HK-2 (cell line): ENCODE measurements at regions not wholly inside any gene's neighbourhood (a gene's known extent, or its start where the extent isn't known, plus 50 kb on each side); places are given as distances from the start of the nearest gene placed in this dataset.
"Not testable (repeated sequence)": the region's sequence is repeated elsewhere in the genome, so short reads cannot be mapped to it uniquely, and the experiment has no call there.

ENCODE experiments used
- DNase-seq: peaks from one replicate; pipeline ENCODE4 v3.0.0-alpha.2; 2018; ENCODE audit not compliant: unreplicated experiment

DNA sequence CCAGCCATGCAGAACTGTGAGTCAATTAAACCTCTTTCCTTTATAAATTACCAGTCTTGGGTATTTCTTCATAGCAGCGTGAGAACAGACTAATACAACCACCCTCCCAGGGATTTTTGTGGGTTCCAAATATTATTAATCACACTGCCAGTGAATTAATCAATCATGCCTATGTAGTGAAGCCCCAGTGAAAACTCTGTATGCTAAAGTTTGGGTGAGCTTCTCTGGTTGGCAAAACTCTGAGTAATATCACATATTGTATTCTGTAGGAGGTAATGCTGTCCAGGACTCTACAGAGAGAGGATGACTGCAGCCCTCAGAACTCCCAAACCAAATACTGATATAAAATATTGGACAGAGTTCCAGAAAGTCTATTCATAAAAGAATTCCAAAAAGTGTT lies 216.9 kb downstream of the RPAP3 start:
- DNase-seq: no peak

DNA sequence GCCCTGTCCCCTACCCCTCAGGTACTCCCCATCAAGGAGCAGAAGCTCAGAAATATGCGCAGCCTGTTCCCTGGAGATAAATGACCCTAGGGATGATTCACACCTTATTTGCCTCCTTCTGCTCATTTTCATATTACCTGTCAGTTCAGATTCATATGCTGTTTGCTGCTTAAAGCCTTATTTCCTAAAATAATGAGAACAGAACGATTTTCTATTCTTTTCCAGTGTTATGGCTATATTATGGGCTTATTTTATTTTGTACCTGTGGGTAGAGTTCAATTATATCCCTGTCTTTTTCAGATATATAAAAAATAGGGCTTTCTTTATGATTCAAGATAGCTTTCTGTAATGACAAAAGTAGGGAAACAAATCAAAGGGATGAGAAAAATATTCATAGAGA lies 224.8 kb downstream of the RPAP3 start:
- no peak for DNase-seq

DNA sequence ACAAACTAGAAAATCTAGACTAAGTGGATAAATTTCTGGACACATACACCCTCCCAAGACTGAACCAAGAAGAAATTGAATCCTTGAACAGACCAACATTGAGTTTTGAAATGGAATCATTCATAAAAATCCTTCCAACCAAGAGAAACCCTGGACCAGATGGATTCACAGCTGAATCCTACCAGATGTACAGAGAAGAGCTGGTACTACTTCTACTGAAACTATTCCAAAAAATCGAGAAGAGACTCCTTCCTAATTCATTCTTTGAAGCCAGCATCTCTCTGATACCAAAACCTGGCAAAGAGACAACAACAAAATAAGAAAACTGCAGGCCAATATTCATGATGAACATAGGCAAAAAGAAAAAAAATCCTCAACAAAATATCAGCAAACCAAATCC lies 227.4 kb downstream of the RPAP3 start:
- no peak for DNase-seq

DNA sequence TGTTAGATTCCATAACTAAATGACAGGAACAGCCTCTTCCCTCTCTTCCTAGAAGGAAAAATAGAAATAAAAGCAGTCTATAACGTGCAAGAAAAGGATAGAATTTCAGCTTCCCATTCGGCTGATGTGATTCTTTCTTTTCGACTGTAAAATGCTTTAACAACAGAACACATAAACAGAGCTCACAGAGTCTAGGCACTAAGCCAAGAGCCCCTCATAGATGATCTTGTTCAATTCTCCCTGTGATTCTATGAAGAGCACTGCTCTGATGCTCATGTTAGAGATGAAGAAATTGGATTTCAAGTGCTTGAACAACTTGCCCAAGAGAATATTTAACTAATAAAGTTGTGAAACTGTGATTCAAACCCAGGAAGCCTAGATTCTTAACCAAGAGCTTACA lies 232.7 kb downstream of the RPAP3 start:
- DNase-seq: no peak

DNA sequence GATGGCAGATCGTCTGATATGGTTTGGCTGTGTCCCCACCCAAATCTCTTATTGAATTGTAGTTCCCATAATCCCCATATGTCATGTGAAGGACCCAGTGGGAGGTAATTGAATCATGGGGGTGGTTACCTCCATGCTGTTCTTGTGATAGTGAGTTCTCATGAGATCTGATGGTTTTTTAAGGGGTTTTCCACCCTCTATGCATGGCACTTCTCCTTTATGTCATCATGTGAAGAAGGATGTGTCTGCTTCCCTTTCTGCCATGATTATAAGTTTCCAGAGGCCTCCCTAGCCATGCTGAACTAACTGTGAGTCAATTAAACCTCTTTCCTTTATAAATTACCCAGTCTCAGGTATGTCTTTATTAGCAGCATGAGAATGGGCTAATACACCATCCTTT lies 235.5 kb downstream of the RPAP3 start:
- DNase-seq: not testable (repeated sequence)

DNA sequence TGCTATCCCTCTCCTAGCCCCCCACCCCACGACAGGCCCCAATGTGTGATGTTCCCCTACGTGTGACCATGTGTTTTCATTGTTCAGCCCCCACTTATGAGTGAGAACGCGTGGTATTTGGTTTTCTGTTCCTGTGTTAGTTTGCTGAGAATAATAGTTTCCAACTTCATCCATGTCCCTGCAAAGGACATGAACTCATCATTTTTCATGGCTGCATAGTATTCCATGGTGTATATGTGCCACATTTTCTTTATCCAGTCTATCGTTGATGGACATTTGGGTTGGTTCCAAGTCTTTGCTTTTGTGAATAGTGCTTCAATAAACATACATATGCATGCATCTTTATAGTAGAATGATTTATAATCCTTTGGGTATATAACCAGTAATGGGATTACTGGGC lies 241.9 kb downstream of the RPAP3 start:
- DNase-seq: not testable (repeated sequence)

DNA sequence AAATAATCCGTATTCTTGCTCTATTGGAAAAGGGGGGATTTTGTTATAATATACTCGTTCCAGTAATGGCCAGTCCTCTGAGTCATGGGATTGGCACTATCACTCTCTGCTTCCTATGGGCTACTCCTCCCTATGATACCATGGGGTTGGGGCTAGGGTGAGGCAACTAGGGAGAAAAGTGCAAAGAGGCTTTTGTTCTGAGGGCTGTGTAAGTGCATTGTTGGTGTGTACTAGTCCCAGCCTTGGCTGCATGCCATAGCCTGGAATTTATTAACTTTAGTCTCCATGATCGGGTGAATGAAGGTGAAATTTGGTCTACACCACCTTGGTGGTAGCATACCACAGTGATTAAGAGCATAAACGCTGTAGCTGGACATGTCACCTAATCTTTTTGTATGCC lies 247.6 kb downstream of the RPAP3 start:
- peak; percentile 13 for DNase-seq

DNA sequence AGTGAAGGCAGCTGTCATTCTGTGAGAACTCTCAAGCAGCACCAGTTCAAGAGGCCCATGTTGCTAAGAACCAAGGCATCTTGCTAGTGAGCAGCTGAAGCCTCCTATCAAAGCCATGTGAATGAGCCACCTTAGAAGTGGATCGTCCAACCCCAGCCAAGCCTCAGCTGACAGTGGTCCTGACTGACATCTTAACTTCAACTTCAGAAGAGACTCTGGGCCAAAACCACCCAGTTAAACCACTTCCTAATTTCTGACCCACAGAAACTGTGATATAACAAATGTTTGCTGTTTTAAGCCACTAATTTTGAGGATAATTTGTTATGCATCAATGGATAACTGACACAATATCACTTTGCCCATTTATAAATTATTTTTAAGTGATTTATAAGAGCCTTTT lies 256.0 kb downstream of the RPAP3 start:
- no peak for DNase-seq

DNA sequence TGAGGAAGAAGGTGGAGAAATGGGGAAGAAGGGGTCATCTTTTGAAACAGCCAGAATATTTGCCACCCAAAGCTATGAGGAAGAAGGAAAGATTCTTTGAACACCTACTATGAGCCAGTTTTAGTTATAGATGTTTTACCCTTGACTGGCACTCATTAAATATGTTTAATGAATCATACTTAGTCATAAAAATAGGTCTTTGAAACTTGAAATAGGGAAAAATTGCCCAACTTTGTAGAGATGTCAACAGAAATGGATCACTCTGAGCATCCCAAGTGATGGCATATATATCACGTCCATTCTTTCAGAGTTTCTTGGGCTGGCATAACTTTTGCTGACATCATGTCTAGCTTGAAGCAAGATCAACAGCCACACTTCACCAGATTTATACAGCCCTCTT lies 263.5 kb downstream of the RPAP3 start:
- no peak for DNase-seq

DNA sequence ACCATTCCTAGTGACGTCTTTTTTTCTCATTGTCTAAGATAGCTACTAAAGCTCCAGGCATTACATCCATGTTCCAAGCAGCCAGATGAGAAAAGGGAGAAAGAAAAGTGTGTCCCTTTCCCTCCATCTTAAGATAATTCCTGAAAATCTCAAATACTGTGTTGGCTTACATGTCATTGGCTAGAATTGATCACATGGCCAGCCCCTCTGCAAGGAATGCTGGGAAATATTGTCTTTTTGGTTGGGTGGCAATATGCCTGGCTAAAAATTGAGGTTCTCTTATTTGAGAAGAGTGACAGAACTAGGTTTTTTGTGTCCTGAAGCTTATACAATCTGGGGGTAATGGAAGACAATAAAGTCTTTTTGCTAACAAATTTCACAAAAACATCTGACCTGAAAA lies 264.3 kb downstream of the RPAP3 start:
- no peak for DNase-seq

DNA sequence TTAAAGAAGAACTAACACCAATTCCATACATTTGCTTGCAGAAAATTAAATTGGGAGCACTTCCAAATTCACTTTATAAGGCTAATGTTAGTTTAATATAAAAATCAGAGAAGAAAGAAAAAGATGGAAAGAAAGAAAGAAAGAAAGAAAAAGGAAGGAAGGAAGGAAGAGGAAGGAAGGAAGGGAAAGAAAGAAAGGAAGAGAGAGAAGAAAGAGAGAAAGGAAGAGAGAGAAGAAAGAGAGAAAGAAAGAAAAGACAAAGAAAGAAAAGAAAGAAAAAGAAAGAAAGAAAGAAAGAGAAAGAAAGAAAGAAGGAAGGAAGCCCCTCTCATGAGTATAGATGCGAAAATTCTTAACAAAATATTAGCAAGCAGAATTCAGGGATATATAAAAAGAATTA lies 267.7 kb downstream of the RPAP3 start:
- no peak for DNase-seq

DNA sequence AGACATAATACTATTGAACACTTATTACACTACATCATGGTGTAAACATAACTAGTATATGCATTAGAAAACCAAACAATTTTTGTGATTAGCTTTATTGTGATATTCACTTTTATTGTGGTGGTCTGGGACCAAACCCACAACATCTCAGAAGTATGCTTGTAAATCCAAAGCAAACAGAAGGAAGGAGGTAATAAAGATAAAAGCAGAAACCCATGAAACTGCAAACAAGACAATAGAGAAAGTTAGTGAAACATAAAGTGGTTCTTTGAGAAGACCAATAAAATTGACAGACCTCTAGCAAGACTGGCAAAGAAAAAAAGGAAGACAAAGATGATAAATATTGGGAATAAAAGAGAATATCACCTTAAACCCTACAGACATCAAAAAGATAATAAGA lies 268.3 kb downstream of the RPAP3 start:
- DNase-seq: no peak

DNA sequence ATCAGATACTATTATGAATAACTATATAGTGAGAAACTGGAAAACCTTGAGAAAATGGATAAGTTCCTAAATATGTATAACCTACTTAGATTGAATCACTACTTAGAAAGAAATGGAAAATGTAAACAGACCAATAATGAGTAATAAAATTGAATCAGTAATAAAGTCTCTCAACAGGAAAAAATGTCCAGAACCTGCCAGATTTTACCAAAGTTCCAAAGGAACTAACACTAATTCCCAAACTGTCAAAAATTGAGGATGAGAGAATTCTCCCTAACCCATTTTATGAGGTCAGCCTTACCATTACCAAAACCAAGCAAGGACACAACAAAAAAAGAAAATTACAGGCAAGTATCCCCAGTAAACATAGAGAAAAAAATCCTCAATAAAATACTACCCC lies 272.0 kb downstream of the RPAP3 start:
- DNase-seq: no peak

DNA sequence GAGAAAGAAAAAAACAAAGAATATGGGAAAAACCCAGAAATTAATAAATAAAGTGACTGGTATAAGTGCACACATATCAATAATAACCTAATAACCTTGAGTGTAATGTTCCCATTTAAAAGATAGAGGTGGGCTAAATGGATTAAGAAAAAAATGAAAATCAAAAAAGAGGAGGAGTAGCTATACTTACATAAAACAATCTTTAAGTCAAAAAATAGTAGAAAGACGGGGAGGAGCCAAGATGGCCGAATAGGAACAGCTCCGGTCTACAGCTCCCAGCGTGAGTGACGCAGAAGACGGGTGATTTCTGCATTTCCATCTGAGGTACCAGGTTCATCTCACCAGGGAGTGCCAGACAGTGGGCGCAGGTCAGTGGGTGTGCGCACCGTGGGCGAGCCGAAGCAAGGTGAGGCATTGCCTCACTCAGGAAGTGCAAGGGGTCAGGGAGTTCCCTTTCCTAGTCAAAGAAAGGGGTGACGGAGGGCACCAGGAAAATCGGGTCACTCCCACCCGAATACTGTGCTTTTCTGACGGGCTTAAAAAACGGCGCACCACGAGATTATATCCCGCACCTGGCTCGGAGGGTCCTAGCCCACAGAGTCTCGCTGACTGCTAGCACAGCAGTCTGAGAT lies 279.0 kb downstream of the RPAP3 start:
- not testable (repeated sequence) for DNase-seq

DNA sequence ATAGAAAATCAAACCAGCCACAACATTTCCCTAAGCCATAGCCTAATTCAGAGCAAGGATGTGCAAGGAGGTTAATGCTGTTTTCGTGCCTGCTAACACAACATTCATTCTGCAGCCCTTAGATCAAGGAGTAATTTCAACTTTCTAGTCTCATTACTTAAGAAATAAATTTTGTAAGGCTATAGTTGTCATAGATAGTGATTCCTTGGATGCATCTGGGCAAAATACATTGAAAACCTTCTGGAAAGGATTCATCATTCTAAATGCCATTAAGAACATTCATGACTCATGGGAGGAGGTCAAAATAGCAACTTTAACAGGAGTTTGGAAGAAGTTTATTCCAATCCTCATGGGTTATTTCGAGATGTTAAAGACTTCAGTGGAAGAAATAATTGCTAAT lies 283.2 kb downstream of the RPAP3 start:
- DNase-seq: no peak

DNA sequence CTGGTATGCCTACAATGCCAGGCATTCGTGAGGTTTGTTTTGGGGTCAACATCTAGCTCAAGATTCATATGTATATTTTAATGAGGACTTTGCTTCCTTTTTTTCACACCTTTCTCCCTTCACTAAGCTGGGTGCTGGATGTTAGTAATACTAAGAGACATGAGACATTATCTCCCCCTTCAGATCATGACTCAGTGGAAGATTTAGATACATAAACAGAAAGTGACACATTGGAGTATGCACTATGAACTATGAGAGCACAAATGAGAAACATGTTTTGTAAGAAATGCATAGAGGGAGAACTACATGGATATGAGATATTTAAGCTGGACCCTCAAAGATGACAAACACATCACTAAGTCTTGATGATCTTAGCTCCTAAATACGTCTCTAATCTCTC lies 286.3 kb downstream of the RPAP3 start:
- DNase-seq: no peak

DNA sequence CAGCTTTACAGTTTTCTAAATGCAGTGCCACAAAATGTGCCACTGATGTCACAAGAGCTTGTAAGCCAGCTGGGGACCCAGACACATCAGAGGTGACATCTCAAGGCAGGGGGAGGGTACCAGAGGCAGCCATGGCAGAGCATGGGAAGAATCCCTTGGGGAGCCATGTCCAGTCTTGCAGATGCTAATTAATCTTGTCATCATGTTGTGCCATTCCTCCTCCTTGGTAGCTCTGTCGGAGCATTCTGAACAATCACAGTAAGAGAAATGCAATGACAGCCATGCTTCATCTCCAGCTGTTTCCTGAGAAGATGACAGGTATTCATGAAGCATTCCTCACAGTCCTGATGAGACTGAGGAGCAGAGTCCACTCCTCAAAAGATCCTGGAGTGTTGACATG lies 287.9 kb downstream of the RPAP3 start:
- DNase-seq: no peak

DNA sequence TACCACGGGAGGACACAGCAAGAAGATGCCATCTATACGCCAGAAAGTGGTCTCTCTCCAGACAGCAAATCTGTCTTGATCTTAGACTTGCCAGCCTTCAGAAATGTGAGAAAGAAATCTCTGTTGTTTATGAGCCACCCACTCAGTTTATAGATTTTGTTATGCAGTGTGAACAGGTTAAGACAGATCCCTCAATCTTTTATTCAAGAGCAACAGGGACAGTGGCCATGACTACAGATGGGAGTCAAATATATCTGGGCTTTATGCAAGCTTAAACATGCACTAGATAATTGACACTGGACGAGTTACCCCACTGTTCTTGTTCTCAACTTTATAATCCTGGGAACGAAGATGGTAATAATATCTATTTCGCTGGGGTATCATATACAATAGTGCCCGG lies 288.7 kb downstream of the RPAP3 start:
- DNase-seq: no peak

DNA sequence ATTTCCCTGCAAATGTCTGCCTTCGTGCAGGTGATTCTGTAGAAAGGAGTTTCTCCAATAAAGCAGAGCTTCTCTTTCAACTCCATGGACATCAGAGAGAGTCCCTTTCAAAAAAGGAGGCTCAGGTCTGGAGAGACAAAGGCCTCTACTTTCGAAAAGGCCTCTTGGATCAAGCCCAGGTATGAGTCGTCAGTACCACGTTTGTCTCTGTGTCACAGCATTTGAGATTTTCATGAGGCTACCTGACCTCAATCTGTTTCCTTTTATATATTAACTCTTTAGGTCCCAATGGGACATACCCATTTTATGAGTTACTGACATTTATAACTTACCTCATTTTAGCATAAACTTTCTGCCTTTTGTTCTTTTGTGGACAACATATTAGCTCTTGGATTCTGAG lies 290.8 kb downstream of the RPAP3 start:
- DNase-seq: no peak

DNA sequence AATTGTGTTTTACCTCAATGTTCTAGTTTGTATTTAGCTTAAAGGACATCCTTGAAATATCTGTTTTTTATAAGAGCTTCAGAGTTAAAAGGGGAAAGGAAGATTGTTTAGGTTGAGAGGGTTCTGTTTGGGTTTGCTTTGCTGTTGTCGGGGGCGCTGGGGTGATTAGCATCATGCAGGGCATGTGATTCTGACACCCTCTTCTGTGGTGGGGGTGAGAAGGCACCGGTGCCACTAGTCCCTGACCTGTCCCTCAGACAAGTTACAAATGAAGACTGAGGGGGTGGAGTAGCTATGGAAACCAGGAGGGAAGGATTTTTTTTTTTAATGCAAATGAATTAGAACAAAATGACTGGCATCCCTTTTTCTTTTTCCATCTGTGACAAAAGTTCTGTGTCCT lies 291.3 kb downstream of the RPAP3 start:
- no peak for DNase-seq

DNA sequence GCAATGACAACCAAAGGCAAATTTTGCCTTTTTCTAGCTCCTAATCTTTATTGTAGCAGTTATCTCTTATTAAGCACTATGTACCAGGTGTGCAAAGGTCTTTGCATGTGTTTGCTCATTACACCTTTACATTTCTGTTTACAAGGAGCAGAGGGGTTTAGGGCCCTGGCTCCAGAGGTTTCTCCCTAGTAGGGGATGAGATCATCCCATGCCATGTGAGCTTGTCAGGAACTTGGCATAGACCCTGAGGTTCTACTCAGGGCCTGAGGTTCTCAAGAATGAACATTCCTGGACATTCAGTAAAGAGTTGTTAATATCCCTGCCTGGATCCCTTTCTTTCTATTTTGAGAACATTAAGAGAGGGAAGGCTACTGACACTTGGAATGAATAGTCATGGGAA lies 292.0 kb downstream of the RPAP3 start:
- no peak for DNase-seq

DNA sequence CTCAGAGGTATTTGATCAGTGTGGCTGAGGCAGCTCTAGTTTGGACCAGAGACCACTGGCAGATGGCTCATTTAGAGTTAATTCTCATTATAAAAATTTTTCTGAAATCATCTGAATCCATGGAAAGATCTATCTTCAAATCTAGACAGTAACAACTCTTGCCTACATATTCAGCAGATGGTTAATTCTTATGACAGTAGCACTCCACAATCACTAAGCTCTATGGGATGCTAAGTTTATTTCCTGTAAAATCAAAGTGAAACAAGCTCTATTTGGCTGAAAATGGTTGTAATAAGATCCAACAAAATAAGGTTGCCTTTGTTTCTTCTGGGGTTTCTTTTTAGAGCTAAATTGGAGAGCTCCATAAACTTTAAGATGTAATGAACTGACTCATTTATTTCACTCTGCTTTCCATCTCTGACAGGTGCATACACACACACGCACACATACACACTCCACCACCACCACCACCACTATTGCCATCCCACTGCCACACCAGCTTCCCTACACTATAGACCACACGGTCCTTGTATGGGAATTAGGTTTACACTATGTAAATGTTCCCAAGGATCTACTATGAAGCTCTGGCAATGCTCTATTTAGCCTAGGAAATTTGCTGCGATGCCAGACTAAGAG lies 293.1 kb downstream of the RPAP3 start:
- no peak for DNase-seq

DNA sequence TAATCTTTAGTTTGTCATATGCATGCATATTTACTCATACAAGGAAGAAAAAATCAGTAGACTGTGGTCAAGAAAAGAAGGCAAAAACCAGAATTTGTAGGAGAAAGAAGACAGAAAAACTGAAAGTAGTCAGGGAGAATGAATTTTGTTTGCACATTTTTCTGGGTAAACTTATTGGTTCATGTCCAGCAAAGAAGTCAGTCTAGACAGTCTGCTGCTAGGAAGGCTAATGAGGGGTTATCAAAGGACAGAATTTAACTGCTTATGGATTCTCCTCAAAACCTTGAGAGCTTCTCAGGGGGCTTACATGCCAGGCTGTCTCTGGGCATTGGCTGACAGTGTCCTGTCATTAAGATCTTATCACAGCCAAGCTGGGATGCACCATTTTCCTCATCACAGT lies 293.9 kb downstream of the RPAP3 start:
- DNase-seq: no peak

DNA sequence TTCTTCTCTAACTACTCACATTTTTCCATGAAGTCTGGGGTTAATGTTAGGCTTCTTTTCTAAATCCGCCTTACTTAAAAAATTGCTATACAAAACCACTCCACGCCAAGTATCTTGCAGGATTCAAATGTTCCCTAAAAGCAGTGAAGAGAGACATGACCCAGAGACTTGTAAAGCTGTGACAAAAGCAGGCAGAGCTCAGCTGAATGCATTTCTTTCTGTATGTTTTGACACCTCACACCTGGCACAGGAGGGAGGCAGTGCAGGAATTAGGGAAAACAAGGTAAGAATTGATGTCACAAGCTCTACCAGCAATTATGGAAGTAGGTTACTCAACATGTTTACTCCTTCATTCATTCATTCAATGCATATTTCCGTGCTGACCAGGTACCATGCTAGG lies 295.0 kb downstream of the RPAP3 start:
- no peak for DNase-seq
